ENCODE measurements at regions not wholly inside any gene's neighbourhood (a gene's known extent, or its start where the extent isn't known, plus 50 kb on each side); places are given as distances from the start of the nearest gene placed in this dataset.

- no peaks in the 10 kb centered on the region for H3K9me3 ChIP-seq
- peaks cover 0 to 3% (median 0%) of the 10 kb centered on the region in 3 donors for H3K27me3 ChIP-seq
- DNase-seq = no peak
- WGBS, 2 donors = 21 to 33% methylated on average over 1 of the region's 1 CpG
- no peaks in the 10 kb centered on the region for H3K36me3 ChIP-seq
- no peak overlapping the region for H3K27ac ChIP-seq
- intact Hi-C loops (cut with DNase I) = no loop called here
- TF ChIP-seq CTCF (IDR thresholded peaks at IDR 0.05) (no peak), POLR2AphosphoS5 (IDR thresholded peaks at IDR 0.05) (no peak), EP300 (IDR thresholded peaks at IDR 0.05) (no peak), POLR2A (IDR thresholded peaks at IDR 0.05) (no peak)
- H3K4me3 ChIP-seq = no peak overlapping the region
- H3K4me1 ChIP-seq = no peaks in the 10 kb centered on the region
Observed at GRCh38 chr20:39161900-39162299, 199.8 kb downstream of the DHX35 start.

- Histone ChIP-seq H3K36me3 (no peaks in the 10 kb centered on the region), H3K4me1 (no peaks in the 10 kb centered on the region), H3K27ac (no peak overlapping the region), H3K4me3 (no peak overlapping the region), H3K27me3 (peaks cover 0 to 8% (median 0%) of the 10 kb centered on the region in 3 donors), H3K9me3 (no peaks in the 10 kb centered on the region)
- no peak for TF ChIP-seq POLR2A (IDR thresholded peaks at IDR 0.05)
- TF ChIP-seq POLR2AphosphoS5 (IDR thresholded peaks at IDR 0.05) = no peak
- TF ChIP-seq EP300 (IDR thresholded peaks at IDR 0.05) = no peak
- TF ChIP-seq CTCF (IDR thresholded peaks at IDR 0.05) = no peak
- WGBS, 2 donors = 26 to 44% methylated on average over 12 of the region's 12 CpGs
- no peak for DNase-seq
- intact Hi-C loops (cut with DNase I) = no loop called here
Observed at GRCh38 chr20:39155971-39156370, 193.8 kb downstream of the DHX35 start.

- no peak for DNase-seq
- WGBS, 2 donors = 41 to 91% methylated on average over 1 of the region's 1 CpG
- H3K27ac ChIP-seq = no peak overlapping the region
- H3K4me1 ChIP-seq = no peaks in the 10 kb centered on the region
- H3K4me3 ChIP-seq = no peak overlapping the region
- TF ChIP-seq CTCF (IDR thresholded peaks at IDR 0.05) (no peak), POLR2A (IDR thresholded peaks at IDR 0.05) (no peak), POLR2AphosphoS5 (IDR thresholded peaks at IDR 0.05) (no peak)
- H3K9me3 ChIP-seq = no peaks in the 10 kb centered on the region
- intact Hi-C loops (cut with DNase I) = no loop called here
- no peaks in the 10 kb centered on the region for H3K36me3 ChIP-seq
- peaks cover 0 to 8% (median 0%) of the 10 kb centered on the region in 3 donors for H3K27me3 ChIP-seq
Observed at GRCh38 chr20:39152742-39153141, 190.6 kb downstream of the DHX35 start.

- Histone ChIP-seq H3K4me3 (no peak overlapping the region), H3K4me1 (no peaks in the 10 kb centered on the region), H3K9me3 (no peaks in the 10 kb centered on the region), H3K27me3 (peaks cover 0 to 6% (median 0%) of the 10 kb centered on the region in 3 donors), H3K36me3 (no peaks in the 10 kb centered on the region), H3K27ac (no peak overlapping the region)
- intact Hi-C loops (cut with DNase I) = no loop called here
- WGBS, 2 donors = 18 to 54% methylated on average over 4 of the region's 4 CpGs
- DNase-seq = no peak
- TF ChIP-seq CTCF (IDR thresholded peaks at IDR 0.05) = no peak
- no peak for TF ChIP-seq POLR2AphosphoS5 (IDR thresholded peaks at IDR 0.05)
- TF ChIP-seq EP300 (IDR thresholded peaks at IDR 0.05) = no peak
- no peak for TF ChIP-seq POLR2A (IDR thresholded peaks at IDR 0.05)
Observed at GRCh38 chr20:39152126-39152525, 190.0 kb downstream of the DHX35 start.

GRCh38 chr20:39150501-39150900 lies 188.4 kb downstream of the DHX35 start:
- no peak overlapping the region for H3K4me3 ChIP-seq
- no peak for DNase-seq
- H3K27me3 ChIP-seq = no peaks in the 10 kb centered on the region
- intact Hi-C loops (cut with DNase I) = no loop called here
- H3K9me3 ChIP-seq = no peaks in the 10 kb centered on the region
- 79 to 83% methylated on average over 13 of the region's 13 CpGs for WGBS, 2 donors
- TF ChIP-seq CTCF (IDR thresholded peaks at IDR 0.05) (no peak), POLR2A (IDR thresholded peaks at IDR 0.05) (no peak), POLR2AphosphoS5 (IDR thresholded peaks at IDR 0.05) (no peak), EP300 (IDR thresholded peaks at IDR 0.05) (no peak)
- no peaks in the 10 kb centered on the region for H3K36me3 ChIP-seq
- no peak overlapping the region for H3K27ac ChIP-seq
- no peaks in the 10 kb centered on the region for H3K4me1 ChIP-seq

Measured in sigmoid colon (tissue), 6 donors.